BJ (cell line): ENCODE measurements at regions not wholly inside any gene's neighbourhood (a gene's known extent, or its start where the extent isn't known, plus 50 kb on each side); places are given as distances from the start of the nearest gene placed in this dataset.

Experiments
- CTCF ChIA-PET: fragments of 350-600 bp; formaldehyde crosslinking; extraction: SDS; loops from one replicate; lab custom pipeline; 2021; ENCODE audit warnings: antibody characterized with exemption, inconsistent platforms; lab: Yijun Ruan, JAX
- POLR2A ChIA-PET: fragments of 300-600 bp; sonication (Branson Sonifier 250); formaldehyde crosslinking; extraction: SDS; loops from one replicate; lab custom pipeline; 2021; ENCODE audit warnings: antibody characterized with exemption; lab: Charles Lee
- DNase-seq: peaks from one replicate; pipeline ENCODE4 v3.0.0-alpha.2; 2011; ENCODE audit warnings: low read depth
- H3K27me3 ChIP-seq: 2 replicates; pipeline ENCODE4 v1.6.0; 2011; ENCODE audit warnings: low read length; ENCODE audit not compliant: control insufficient read depth, insufficient read depth
- H3K36me3 ChIP-seq: 2 replicates; pipeline ENCODE4 v1.5.1; 2011; ENCODE audit warnings: low read length; ENCODE audit not compliant: control insufficient read depth, insufficient read depth
- H3K4me3 ChIP-seq: 2 replicates; pipeline ENCODE4 v1.5.1; 2011; ENCODE audit warnings: low read depth, mild to moderate bottlenecking, control low read depth, low read length
- CTCF ChIP-seq: IDR thresholded peaks from 2 replicates; pipeline ENCODE4 v1.5.1; 2011; ENCODE audit warnings: low read depth, mild to moderate bottlenecking, control low read depth, inconsistent platforms, low read length, moderate library complexity; ENCODE audit not compliant: insufficient read depth

- CTCF ChIA-PET, result interaction anchor here (1.2 kb wide), 1 partner anchor 30 kb away, joined by 4 read pairs; no protein-coding TSS in a partner anchor
- H3K4me3 ChIP-seq, result no peak overlapping the region
- POLR2A ChIA-PET, result no interaction called here
- H3K36me3 ChIP-seq, result no peaks in the 10 kb centered on the region
- TF ChIP-seq CTCF, result no peak
- no peak for DNase-seq
- H3K27me3 ChIP-seq, result no peaks in the 10 kb centered on the region
Measured at GRCh38 chr12:19613051-19613535, 173.8 kb downstream of the AEBP2 start.

- no peak for DNase-seq
- Histone ChIP-seq H3K4me3 (no peak overlapping the region), H3K36me3 (no peaks in the 10 kb centered on the region), H3K27me3 (no peaks in the 10 kb centered on the region)
- POLR2A ChIA-PET, result no interaction called here
- no peak for TF ChIP-seq CTCF
- CTCF ChIA-PET, result interaction anchor here (0.8 kb wide), 1 partner anchor 43 kb away, joined by 3 read pairs; no protein-coding TSS in a partner anchor
Measured at GRCh38 chr12:19614601-19615383, 175.5 kb downstream of the AEBP2 start.

GRCh38 chr12:19615384-19615725 is 176.1 kb downstream of the AEBP2 start:
- POLR2A ChIA-PET, result no interaction called here
- H3K36me3 ChIP-seq, result no peaks in the 10 kb centered on the region
- no peak for DNase-seq
- CTCF ChIA-PET, result no interaction called here
- H3K27me3 ChIP-seq, result no peaks in the 10 kb centered on the region
- H3K4me3 ChIP-seq, result no peak overlapping the region
- no peak for TF ChIP-seq CTCF

- CTCF ChIA-PET, result no interaction called here
- no peak for DNase-seq
- Histone ChIP-seq H3K27me3 (no peaks in the 10 kb centered on the region), H3K36me3 (no peaks in the 10 kb centered on the region), H3K4me3 (no peak overlapping the region)
- TF ChIP-seq CTCF, result no peak
- POLR2A ChIA-PET, result no interaction called here
Measured at GRCh38 chr12:19616781-19617180, 177.5 kb downstream of the AEBP2 start.

GRCh38 chr12:19620222-19620621 is 180.9 kb downstream of the AEBP2 start:
- DNase-seq, result no peak
- no peak for TF ChIP-seq CTCF
- ChIA-PET POLR2A (interaction anchor here (0.6 kb wide), 1 partner anchor 23 kb away, joined by 3 read pairs; no protein-coding TSS in a partner anchor), CTCF (no interaction called here)
- Histone ChIP-seq H3K4me3 (no peak overlapping the region), H3K36me3 (no peaks in the 10 kb centered on the region), H3K27me3 (no peaks in the 10 kb centered on the region)
